Neural cell (in vitro differentiated cells): ENCODE measurements at regions not wholly inside any gene's neighbourhood (a gene's known extent, or its start where the extent isn't known, plus 50 kb on each side); places are given as distances from the start of the nearest gene placed in this dataset.

ENCODE experiments used
- H2AFZ ChIP-seq: fragments of 200-600, 300-800 bp; sonication (generic), shearing (Covaris generic); 2 replicates; pipeline ENCODE4 v1.6.0; 2014; ENCODE audit warnings: low read depth, mild to moderate bottlenecking, antibody characterized with exemption, low read length, moderate library complexity
- H3F3A ChIP-seq: fragments of 200-600 bp; shearing (Covaris generic); 2 replicates; pipeline ENCODE4 v1.6.1; 2016; ENCODE audit warnings: mild to moderate bottlenecking, moderate library complexity, mixed read lengths, antibody characterized with exemption, low read length; ENCODE audit not compliant: insufficient read depth, poor library complexity, severe bottlenecking
- H3K27ac ChIP-seq: fragments of 200-600, 300-800 bp; sonication (generic), shearing (Covaris generic); 2 replicates; pipeline ENCODE4 v1.5.1; 2014; ENCODE audit warnings: mild to moderate bottlenecking, low read length, moderate library complexity
- H3K27me3 ChIP-seq: fragments of 300-800, 200-600 bp; sonication (generic), shearing (Covaris generic); 2 replicates; pipeline ENCODE4 v1.6.0; 2014; ENCODE audit warnings: mild to moderate bottlenecking, low read depth, low read length, moderate library complexity; ENCODE audit not compliant: insufficient read depth
- H3K36me3 ChIP-seq: fragments of 300-800, 200-600 bp; sonication (generic), shearing (Covaris generic); 2 replicates; pipeline ENCODE4 v1.5.1; 2014; ENCODE audit warnings: mild to moderate bottlenecking, antibody characterized with exemption, low read length, moderate library complexity; ENCODE audit not compliant: insufficient read depth
- H3K4me2 ChIP-seq: fragments of 300-800, 200-600 bp; sonication (generic), shearing (Covaris generic); 2 replicates; pipeline ENCODE4 v1.6.0; 2014; ENCODE audit warnings: mild to moderate bottlenecking, low read length
- H3K4me3 ChIP-seq: fragments of 300-800, 200-600 bp; sonication (generic), shearing (Covaris generic); 2 replicates; pipeline ENCODE4 v1.5.1; 2014; ENCODE audit warnings: mild to moderate bottlenecking, low read length, moderate library complexity
- H3K79me2 ChIP-seq: fragments of 200-600 bp; shearing (Covaris generic); replicated peaks from 2 replicates; pipeline ENCODE4 v1.6.0; 2014; ENCODE audit warnings: mild to moderate bottlenecking, low read length, moderate library complexity; ENCODE audit not compliant: insufficient read depth
- H3K9ac ChIP-seq: fragments of 300-800, 200-600 bp; sonication (generic), shearing (Covaris generic); 2 replicates; pipeline ENCODE4 v1.6.1; 2016; ENCODE audit warnings: mild to moderate bottlenecking, low read length, mixed read lengths
- H3K9me2 ChIP-seq: fragments of 200-600 bp; shearing (Covaris generic); 2 replicates; pipeline ENCODE4 v1.6.1; 2016; ENCODE audit warnings: mild to moderate bottlenecking, low read length, mixed read lengths; ENCODE audit not compliant: insufficient read depth
- H3K9me3 ChIP-seq: fragments of 200-600, 300-800 bp; sonication (generic), shearing (Covaris generic); 2 replicates; pipeline ENCODE4 v1.6.1; 2016; ENCODE audit warnings: mild to moderate bottlenecking, mixed run types, low read length, moderate library complexity, mixed read lengths
- H4K20me1 ChIP-seq: fragments of 200-600 bp; shearing (Covaris generic); 2 replicates; pipeline ENCODE4 v1.6.1; 2016; ENCODE audit warnings: mild to moderate bottlenecking, mixed run types; ENCODE audit not compliant: insufficient read depth
- EP300 ChIP-seq: fragments of 450-650 bp; conservative IDR thresholded peaks from 2 replicates; pipeline ENCODE4 v1.6.1; 2014; ENCODE audit warnings: antibody characterized with exemption, mild to moderate bottlenecking, moderate library complexity; ENCODE audit not compliant: poor library complexity, severe bottlenecking
- EZH2 ChIP-seq: fragments of 200-600, 300-800 bp; shearing (Covaris generic), sonication (generic); IDR thresholded peaks from 2 replicates; pipeline ENCODE4 v1.6.1; 2014; ENCODE audit warnings: antibody characterized with exemption, low read length, borderline replicate concordance, mild to moderate bottlenecking; ENCODE audit not compliant: insufficient read depth, poor library complexity, severe bottlenecking
- MXI1 ChIP-seq: fragments of 450-650 bp; conservative IDR thresholded peaks from 2 replicates; pipeline ENCODE4 v1.6.1; 2014; ENCODE audit warnings: antibody characterized with exemption, mild to moderate bottlenecking; ENCODE audit not compliant: poor library complexity, severe bottlenecking
- POLR2AphosphoS5 ChIP-seq: IDR thresholded peaks from 2 replicates; pipeline ENCODE4 v1.6.1; 2012
- RAD21 ChIP-seq: fragments of 450-650 bp; conservative IDR thresholded peaks from 2 replicates; pipeline ENCODE4 v1.6.1; 2014; ENCODE audit warnings: antibody characterized with exemption, mild to moderate bottlenecking, moderate library complexity
- REST ChIP-seq: IDR thresholded peaks from 2 replicates; pipeline ENCODE4 v1.6.1; 2012; ENCODE audit warnings: borderline replicate concordance
- SMC3 ChIP-seq: fragments of 450-650 bp; conservative IDR thresholded peaks from 2 replicates; pipeline ENCODE4 v1.6.1; 2014; ENCODE audit warnings: antibody characterized with exemption, mild to moderate bottlenecking, moderate library complexity; ENCODE audit not compliant: poor library complexity
- TAF1 ChIP-seq: IDR thresholded peaks from 2 replicates; pipeline ENCODE4 v1.6.1; 2012; ENCODE audit warnings: low read depth

GRCh38 chr2:82650038-82650437 lies 1809.0 kb downstream of the SUCLG1 start:
- Histone ChIP-seq H3K27ac (no peak overlapping the region), H3K9ac (no peak overlapping the region), H2AFZ (no peak overlapping the region), H3K36me3 (no peaks in the 10 kb centered on the region), H3F3A (no peaks in the 10 kb centered on the region), H3K4me3 (no peak overlapping the region), H3K9me3 (no peaks in the 10 kb centered on the region), H3K9me2 (no peaks in the 10 kb centered on the region), H4K20me1 (no peaks in the 10 kb centered on the region), H3K79me2 (no peaks in the 10 kb centered on the region), H3K4me2 (no peak overlapping the region), H3K27me3 (no peaks in the 10 kb centered on the region)
- TF ChIP-seq REST = no peak
- no peak for TF ChIP-seq TAF1

GRCh38 chr2:82641598-82642180 lies 1817.4 kb downstream of the SUCLG1 start:
- Histone ChIP-seq H3K27ac (no peak overlapping the region), H3K9me3 (no peaks in the 10 kb centered on the region), H3K27me3 (no peaks in the 10 kb centered on the region), H3K9me2 (no peaks in the 10 kb centered on the region), H3K36me3 (no peaks in the 10 kb centered on the region), H3K4me2 (no peak overlapping the region), H4K20me1 (no peaks in the 10 kb centered on the region), H3K79me2 (no peaks in the 10 kb centered on the region), H3F3A (no peaks in the 10 kb centered on the region), H3K9ac (no peak overlapping the region), H3K4me3 (no peak overlapping the region), H2AFZ (no peak overlapping the region)
- TF ChIP-seq SMC3 = no peak
- TF ChIP-seq MXI1 = no peak
- TF ChIP-seq EZH2 = no peak
- no peak for TF ChIP-seq REST
- TF ChIP-seq EP300 = no peak
- TF ChIP-seq RAD21 = no peak
- no peak for TF ChIP-seq POLR2AphosphoS5
- no peak for TF ChIP-seq TAF1
